Activated CD8-positive, alpha-beta memory T cell treated with anti-CD3 and anti-CD28 coated beads for 4 hours (primary cell): ENCODE measurements at regions not wholly inside any gene's neighbourhood (a gene's known extent, or its start where the extent isn't known, plus 50 kb on each side); places are given as distances from the start of the nearest gene placed in this dataset.
"Not testable (repeated sequence)": the region's sequence is repeated elsewhere in the genome, so short reads cannot be mapped to it uniquely, and the experiment has no call there.

Source experiments
- DNase-seq, 2 donors: peaks; one replicate each; pipeline ENCODE4 v3.0.0-alpha.2; 2020; ENCODE audit warnings: low read depth in 2 of 2

DNA sequence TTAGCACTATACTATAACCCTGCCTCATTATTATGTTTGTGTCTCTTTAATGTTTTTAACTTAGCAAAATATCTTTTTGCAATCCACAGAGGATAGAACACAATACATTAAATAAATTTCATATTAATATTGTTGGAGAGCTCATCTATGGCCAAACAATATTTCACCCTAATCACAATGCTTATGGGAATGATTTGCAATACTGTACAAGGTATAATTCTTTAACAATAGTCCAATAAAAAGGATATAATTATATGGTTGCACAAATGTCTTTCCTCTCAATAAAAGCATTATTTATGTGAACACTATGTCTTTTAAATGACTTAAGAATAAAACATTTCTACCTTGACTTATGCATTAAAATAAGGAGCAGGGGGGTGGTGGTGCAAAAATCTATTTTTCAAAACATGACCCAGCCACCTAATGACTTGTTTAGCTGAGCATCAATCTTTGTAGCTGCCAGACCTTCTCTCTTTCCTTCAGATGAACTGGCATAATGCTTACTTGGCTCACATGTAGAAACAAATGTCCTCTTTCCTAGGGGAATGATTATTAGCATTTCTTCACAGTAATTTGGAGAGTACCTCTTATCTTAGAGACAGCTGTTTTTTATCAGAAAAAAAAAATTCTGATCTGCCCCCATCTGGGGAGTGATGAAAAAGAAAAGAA, 1933.6 kb upstream of the LRRTM1 start:
- no peak for DNase-seq

DNA sequence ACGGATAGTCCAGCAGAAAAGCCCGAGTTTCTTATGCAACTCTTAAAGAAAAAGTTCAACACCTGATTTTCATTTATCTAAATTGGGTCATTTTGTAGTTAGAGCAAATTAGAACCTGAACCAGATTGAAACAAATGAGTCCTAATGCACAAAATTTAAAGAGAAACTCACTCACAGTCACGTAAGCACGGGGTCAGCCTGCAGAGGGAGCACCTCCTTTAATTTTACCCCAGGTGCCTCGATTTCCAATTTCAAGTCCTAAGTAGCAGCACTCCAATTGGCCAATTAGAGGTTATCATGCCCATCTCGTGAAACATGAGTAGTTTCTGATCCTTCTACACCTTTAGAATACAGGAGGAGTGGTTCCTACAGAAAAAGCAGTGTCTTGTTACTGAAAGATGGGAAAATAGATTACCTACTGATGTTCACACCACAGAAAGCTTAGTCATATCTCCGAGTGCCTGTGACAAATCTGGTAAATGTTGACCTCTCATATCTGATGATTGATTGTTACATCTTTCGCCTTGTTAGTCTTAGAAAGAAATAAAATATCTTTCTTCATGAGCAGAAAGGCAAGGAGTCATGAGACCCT, 1929.8 kb upstream of the LRRTM1 start:
- DNase-seq: no peak

DNA sequence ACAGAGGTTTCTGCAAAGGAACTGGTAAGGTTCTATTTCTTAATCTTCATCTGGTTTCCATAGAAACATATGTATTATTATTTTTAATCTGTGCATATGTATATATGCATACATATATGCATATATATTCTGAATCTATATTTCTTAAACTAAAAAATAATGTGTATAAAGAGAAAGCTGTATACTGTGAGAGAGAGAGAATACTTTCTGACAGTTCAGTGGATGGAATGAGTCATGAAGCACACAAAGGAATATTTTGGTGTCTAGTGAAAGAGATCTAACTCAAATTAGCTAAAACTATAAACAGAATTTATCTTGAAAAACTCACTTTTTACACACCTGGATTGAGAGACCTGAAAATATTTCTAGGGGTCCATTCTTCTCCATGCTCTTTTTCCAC, 1929.3 kb upstream of the LRRTM1 start:
- DNase-seq: no peak

DNA sequence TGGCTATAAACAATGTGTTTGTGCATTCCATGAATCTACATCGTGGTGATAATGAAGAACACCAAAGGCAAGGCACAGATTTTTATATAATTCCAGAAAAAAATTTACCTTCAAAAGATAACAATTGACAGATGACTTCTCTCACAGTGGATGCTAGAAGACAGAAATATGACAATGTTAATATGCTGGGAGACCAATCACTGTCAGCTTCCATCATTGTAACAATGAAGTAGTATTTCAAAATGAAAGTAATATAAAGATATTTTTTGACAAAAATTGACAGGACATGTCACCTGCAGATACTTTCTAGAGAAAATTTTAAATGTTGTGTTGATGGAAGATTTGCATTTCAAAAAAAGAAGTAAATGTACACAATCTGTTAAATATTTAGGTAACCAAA, 1925.9 kb upstream of the LRRTM1 start:
- no peak for DNase-seq

DNA sequence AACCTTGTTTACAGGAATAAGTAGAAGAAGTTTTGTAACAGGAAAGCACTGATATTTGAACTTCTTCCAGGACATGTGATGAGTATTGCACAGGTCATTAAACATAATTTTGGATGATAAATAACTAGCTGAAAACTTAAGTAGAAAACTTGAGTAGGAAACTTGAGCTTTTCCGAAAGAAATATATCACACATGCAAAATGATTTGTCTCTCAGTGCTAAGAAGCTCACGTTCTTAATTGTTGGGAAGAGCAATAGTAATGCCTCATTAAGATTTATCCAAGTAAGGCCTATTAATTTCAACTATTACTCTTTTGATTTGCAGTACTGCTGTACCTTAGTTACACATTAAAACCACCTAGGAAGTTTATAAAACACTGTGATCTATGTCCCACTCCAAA, 1921.9 kb upstream of the LRRTM1 start:
- no peak for DNase-seq

DNA sequence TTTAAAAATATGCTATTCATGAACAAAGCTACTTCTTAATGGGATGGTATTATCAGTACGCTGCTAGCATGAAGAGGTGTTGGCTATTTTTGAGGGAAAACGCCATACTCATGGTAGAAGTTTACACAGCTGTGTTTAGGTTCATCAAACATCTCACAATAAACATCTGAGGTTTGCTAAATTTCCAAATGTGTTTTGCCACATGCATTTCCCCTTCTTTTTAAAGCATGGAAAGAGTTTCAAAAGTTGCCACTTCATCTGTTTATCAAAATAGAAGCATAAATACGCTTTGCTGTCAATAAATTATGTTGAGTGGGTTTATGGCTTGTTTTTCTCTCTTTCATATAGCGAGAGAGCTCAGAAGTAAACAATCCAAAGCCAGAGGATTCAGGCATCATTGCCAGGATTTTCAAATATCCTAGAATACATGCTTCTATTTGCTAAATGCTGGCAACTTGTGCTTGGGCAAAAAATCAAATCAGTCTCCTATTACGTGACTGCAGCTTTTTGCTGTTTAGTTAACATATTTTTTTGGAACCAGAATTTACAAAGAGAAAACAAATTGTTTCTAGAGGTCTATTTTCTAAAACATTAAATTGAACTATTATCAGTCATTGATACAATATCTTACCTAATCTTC, 1919.9 kb upstream of the LRRTM1 start:
- no peak for DNase-seq

DNA sequence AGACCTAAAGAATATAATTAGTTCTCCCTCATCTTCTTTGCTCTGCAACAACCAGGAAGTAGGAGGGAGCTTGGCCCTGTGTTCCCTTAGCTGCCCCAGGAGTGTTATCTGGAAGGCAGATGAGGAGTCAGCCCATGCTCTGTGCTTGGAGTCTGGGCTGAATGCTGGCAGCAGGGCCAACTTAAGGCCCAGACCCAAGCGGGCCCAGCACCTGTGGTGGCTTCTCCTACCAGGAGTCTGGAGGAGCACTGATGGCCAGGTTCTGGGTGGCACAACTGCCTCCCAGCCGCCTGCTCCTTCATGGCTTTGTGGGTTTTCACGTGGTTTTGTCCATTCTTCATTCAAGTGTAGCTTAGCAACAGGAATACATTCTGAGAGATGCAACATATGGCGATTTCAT, 1910.7 kb upstream of the LRRTM1 start:
- no peak for DNase-seq

DNA sequence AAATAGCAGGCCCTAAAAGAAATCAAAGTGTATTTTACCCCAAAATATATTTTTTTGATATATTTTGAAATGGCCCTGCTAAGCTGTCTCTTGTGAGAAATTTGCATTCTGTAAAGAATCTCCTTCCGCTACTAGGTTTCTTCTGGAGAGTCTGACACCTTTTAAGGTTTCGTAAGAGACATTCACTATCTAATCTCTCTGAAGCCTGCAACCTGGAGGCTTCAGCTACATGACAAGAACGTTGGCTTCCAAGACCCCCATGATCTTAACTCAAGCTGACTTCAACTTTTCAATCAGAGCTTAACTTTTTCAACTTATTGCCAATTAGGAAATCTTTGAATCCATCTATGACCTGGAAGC, 1894.9 kb upstream of the LRRTM1 start:
- no peak for DNase-seq

DNA sequence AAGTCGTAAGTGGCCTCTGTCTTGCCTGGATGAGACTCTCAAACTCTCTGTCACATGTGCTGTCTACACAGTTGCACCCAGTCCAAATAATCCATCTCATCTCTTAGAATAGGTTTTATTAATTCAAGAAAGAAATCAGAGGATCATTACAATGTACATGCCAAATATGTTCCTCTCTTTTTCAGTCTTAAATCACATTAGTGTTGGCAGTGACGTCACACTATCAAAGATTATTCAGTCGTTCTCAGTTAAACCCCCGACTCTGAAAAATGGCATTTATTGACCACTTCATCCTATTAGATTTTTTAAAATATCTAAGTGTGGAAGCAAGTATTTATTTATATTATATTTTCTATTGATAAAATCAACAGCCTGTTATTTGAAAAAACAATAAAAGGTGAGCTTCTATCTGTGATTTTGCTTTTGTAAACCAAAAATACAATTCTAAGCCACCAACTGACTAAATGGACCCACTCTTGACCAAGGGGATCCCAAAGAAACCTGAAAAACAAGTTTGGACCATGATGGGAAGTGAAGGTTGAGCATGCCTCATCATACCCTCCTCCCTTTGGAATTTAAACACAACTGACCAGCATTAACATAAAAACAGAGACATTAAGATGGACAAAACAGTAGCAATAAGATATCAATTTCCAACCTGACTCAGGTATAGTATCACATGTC, 1894.4 kb upstream of the LRRTM1 start:
- no peak for DNase-seq

DNA sequence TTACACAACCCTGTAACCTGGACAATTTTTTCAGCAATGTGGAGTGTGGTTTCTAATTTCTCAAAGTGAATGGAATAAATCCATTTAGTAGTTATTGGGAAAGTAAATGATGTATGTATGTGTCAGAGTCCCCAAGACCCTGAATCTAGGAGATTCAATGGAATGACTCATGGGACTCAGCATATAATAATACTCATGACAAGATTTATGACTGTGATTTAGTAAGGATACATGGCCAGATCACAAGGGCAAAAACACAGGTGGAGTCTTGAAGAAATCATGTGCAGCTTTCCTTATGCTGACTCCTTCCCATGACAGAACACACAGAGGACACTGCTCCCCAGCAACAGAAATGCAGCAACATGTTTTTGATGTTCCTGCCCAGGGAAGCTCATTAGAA, 1877.7 kb upstream of the LRRTM1 start:
- no peak for DNase-seq

DNA sequence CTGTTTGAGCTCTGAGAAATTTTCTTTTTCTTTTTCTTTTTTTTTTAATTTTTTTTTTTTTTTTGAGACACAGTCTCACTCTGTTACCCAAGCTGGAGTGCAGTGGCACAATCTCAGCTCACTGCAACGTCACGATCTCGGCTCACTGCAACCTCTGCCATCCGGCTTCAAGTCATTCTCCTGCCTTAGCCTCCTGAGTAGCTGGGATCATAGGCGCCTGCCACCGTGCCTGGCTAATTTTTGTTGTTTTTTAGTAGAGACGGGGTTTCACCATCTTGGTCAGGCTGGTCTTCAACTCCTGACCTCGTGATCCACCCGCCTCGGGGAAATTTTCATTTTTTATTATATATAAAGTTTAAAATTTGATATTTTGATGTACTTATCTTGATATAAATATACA, 1870.7 kb upstream of the LRRTM1 start:
- DNase-seq: not testable (repeated sequence)

DNA sequence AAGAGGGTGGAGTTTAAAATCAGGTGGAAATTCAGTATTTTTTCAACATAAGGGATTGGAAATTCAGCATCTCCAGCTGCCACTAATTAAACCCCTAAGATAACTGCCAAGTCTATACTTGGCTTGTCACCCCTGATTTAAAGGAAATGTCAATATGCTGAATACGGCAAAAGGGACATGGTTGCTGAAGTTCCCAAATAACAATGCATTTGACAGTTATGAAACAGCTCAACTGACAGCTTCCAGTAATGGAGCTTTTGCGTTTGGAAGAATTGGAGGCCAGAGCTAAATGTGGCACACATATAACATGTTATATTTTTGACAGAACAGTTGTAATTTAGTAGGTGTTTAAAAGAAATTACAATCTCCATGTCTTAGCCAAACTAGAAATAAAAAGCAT, 1867.9 kb upstream of the LRRTM1 start:
- no peak for DNase-seq

DNA sequence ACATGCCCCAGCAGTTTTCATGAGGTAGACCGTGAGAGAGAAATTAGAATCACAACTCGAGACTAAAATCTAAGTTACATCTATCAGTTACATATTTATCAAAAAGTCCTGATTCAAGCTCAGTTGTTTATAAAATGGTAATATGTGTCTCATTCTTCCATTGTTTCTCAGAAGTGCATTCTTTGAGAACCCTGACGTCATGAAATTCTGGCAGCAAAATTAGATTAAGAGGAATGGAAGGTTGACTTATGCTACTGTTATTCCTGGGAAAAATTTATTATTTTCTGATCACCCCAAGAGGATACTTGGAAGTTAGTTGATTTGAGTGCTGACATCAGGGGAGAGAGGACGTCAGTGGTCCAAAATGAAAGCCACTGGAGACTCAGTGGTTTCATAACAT, 1864.8 kb upstream of the LRRTM1 start:
- no peak for DNase-seq

DNA sequence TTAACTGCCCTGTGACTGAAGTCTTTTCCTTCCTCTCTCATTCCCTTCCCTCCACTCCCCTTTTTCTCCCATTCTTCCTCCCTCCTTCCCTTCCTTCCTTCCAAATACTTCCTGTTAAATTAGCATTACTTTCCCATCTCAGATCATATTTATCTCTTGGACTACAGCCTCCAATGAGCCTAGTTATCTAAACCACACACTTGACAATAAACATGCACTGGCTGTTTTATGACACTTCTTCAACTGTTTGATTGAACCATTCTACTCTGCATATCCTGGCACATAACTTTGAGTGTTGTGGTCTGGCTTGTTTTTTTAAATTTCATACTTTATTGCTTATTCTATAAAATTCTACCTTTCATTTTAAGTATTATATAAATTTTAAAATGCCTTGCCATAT, 1860.8 kb upstream of the LRRTM1 start:
- DNase-seq: no peak

DNA sequence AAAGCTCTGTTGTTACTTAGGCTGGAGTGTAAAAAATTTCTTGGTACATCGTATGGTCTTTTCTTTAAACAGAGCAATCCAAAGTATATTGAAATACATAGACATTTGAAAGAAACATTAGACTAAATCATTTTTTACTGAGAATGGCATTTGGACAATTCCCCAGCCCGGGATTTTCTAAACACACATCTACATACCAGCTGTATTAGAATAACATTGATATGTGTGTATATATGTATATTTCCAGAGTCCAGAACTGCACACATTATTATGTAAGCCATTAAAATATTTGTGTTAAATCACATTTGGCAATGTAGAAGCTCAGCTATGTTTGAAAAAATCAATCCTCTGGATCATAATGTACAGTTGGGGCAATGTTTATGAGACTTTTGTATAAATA, 1853.6 kb upstream of the LRRTM1 start:
- no peak for DNase-seq

DNA sequence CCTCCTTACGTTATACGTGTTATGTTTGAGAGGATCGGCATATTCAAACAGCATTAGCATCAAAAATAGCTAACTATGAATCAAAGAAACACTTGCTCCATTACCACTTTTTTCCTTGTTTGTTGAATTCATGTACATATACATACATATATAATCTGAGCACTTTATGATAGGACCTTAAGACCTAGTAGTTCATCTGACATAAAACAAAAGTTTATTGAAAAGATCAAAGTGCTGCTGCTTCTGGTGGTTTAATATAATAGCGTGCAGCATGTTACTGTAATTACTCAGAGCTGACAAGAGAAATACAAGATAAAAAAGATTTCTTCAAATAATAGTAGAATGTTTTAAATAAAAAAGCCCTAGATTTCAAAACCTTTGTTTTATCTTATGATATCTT, 1850.9 kb upstream of the LRRTM1 start:
- no peak for DNase-seq

DNA sequence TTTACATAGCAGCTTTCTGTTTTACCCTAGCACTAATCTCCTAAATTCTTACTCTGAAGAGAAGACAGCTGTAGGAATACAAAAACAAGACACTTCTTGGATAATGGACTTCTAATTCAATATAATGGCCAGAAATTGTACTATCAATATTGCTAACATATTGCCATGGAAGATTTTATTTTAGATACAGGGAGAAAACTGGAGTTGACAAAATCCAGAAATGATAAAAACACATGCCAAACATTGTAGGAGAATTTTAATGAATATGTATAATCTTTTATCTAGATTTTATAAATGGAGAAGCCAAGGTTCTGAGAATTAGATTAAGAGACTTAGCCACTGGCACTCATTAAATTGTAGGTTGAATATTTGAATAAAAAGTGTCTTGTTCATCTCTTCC, 1838.8 kb upstream of the LRRTM1 start:
- DNase-seq: no peak

DNA sequence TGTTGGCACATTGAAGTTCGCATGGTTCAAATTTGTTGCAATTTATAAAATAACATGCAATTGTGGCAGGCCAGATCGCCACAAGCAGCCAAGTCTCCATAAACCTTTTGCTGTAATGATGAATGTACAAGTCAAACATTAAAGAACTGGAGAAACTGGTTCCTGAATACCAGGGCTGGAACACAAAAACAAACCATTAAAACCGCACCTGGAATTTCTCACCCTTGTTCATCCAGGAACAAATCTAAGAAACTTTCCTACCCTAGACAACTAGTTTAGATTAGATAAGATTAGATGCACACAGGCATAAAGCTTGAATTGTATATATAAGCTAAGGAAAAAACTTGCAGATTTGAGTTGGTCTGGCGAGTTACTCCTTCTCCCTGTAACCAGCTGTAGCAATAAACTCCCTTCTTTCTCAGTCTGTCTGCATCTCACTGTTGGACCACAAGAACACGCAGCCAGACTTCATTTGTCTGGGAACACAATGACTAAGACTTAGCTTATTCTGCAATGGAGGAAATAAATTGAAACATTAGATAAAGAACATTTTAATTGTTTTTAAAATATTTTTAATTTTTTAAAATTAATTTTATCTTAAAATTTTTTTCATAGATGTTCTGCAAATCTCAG, 1835.5 kb upstream of the LRRTM1 start:
- DNase-seq: no peak

DNA sequence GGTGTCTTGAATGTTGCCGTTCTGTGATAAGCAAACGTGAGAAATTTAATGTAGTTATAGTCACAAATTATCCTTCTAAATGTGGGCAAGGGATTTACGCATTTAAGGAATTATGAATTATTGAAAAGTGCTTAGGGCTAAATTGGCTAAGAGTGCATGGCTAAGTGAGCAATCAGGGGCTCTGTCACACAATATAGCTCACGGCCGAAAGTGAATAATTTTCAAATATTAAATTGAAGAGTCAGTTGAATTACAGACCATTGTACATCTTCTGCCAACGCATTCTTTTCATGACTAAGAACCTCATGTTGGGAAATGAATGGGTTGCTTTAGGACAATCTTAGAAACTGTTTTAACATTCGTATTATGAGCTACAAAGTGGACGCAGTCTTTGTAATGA, 1832.9 kb upstream of the LRRTM1 start:
- no peak for DNase-seq

DNA sequence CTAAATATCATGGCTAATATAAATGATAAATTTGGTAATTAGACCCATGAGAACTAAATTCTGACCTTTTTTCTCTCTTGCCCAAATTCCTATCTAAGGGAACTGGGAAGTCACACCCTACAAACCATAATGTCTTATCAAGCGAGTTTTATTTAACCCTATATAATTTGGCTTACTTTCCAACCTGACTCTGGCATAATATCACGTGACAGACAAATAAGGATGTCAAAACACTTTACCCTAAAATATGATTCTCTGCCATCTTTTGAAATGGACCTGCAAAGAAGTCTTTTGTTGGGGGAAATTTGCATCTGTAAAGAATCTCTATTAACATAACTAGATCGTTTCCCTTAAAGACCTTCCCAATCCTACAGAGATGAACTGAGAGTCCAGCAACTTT, 1823.5 kb upstream of the LRRTM1 start:
- DNase-seq: no peak

DNA sequence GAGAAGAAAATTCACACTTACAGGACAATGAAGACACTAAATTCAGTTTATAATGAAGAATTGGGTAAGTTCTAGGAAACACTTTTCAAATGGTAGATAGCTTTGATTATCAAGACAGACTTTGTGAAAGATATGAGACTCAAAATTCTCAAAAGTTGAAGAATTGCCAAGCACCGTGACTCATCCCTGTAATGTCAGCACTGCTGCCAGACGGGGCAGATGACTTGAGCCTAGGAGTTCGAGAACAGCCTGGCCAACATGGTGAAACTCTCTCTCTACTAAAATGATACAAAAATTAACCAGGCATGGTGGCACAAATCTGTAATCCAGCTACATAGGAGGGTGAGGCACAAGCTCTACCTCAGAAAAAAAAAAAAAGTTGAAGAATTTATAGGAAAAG, 1820.1 kb upstream of the LRRTM1 start:
- DNase-seq: no peak

DNA sequence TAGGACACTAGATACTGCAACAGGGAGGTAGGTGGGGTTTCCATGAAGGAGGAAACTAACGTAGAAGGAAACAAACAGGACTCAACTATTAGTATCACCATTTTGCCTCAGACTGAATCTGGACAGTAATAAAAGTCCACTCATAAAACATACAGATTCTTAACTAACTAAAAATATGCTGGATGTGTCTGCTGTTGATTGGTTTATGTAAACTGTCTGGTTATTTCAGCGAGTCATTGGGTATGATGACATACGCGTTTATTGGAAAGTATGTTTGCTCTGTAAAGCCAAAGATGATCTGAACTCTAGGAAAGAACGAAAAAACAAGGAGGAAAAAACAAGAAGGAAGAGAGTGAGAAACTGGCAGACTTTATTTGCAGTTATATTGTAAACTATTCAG, 1816.1 kb upstream of the LRRTM1 start:
- no peak for DNase-seq

DNA sequence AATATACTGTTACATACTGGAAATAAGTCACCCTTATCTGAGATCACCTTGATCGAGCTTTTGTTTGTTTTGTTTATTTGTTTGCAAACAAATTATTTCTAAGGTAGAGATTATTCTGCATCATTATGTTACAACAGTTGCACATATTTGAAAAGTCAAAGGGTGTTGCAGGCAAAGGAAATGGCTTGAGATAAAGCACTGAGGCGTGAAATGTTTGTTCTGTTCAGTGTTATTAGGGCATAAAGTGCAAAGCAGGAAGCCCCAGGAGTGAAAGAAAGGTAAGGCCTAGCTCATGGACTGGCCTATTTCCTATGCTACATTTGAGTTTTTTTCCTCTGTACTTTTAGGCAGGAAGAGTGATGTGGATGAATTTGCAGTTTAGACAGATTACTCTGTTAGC, 1815.6 kb upstream of the LRRTM1 start:
- DNase-seq: no peak
